ENCODE measurements at regions not wholly inside any gene's neighbourhood (a gene's known extent, or its start where the extent isn't known, plus 50 kb on each side); places are given as distances from the start of the nearest gene placed in this dataset.

DNA sequence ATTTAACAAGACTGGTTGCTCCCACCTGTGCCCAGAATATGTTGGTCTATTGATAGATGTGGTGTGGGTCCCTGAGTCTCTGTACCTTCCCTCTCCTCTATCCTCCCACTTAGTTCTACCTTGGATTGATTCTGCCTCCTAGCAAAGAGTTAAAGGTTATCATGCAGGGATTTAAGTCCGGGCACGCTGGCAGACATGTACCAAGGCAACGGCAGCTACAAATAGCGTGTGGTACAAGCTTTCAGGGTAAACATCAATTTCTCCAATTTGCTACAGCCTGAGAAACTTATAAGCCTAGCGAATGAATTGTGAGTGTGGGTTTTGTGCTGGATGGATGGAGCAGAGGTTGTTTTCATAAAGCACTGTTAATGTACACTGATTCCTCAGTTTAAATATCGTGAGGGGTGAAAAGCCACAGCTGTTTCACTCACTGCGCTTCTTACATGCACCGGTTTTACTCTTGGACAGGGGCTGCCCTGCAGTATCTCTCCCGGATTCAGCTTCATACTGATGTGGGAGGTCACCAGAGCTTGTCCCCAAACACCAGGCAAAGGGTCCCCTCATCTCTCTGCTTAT, 289.8 kb downstream of the ICOS start:
- DNase-seq (no peak), ATAC-seq (no peak)
- no peak for TF ChIP-seq CTCF (IDR thresholded peaks at IDR 0.05 in 4 of 5, conservative IDR thresholded peaks at IDR 0.05 in 1 of 5)
- TF ChIP-seq POLR2A (IDR thresholded peaks at IDR 0.05), result no peak
- intact Hi-C loops (cut with DNase I; ENCODE audit: low total_unique reads), result no loop called here
- Histone ChIP-seq H3K4me3 (no peak overlapping the region), H3K27ac (no peak overlapping the region), H3K27me3 (peaks cover 0 to 3% (median 0%) of the 10 kb centered on the region in 3 donors), H3K36me3 (no peaks in the 10 kb centered on the region), H3K4me1 (no peaks in the 10 kb centered on the region), H3K9me3 (no peaks in the 10 kb centered on the region)
- in situ Hi-C loops (cut with MboI; ENCODE audit: low sequenced_read_pairs in 4 of 4), result no loop called here

GRCh38 chr2:204228169-204228886, 291.8 kb downstream of the ICOS start:
- no peak for ATAC-seq
- Histone ChIP-seq H3K27ac (no peak overlapping the region), H3K27me3 (peaks cover 0 to 3% (median 0%) of the 10 kb centered on the region in 3 donors)

GRCh38 chr2:204234248-204234647, 297.7 kb downstream of the ICOS start:
- intact Hi-C loops (cut with DNase I; ENCODE audit: low total_unique reads), result loop anchor here (5.0 kb wide), 1 partner anchor 382 kb away; no protein-coding TSS in a partner anchor
- no peaks in the 10 kb centered on the region for H3K36me3 ChIP-seq

More at GRCh38 chr2:204228169-204228886, 291.8 kb downstream of the ICOS start:
- Histone ChIP-seq H3K4me1 (no peaks in the 10 kb centered on the region), H3K9me3 (no peaks in the 10 kb centered on the region), H3K4me3 (no peak overlapping the region), H3K36me3 (no peaks in the 10 kb centered on the region)
- intact Hi-C loops (cut with DNase I; ENCODE audit: low total_unique reads), result no loop called here
- in situ Hi-C loops (cut with MboI; ENCODE audit: low sequenced_read_pairs in 4 of 4), result no loop called here
- no peak for DNase-seq
- TF ChIP-seq CTCF (IDR thresholded peaks at IDR 0.05 in 4 of 5, conservative IDR thresholded peaks at IDR 0.05 in 1 of 5) (no peak), POLR2A (IDR thresholded peaks at IDR 0.05) (no peak)

DNA sequence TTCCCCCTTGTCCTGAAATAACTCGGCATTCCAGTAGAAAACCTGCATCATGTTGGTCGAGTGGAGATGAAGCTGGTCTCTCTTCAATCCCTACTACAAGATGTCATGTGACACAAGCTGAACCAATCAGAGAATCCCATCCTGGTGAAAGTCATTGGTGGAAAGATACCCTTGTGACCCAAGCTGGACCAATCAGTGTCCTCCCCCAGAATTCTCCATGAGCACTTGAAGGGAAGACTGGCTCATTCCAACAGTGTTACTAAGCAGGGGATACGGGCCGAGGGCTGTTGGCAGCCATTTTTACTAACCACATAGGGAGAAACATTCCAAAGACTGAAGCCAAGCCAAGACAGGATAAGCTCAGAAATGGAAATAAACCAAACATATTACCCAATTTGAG, 298.3 kb downstream of the ICOS start:
- Histone ChIP-seq H3K4me1 (no peaks in the 10 kb centered on the region), H3K27me3 (no peaks in the 10 kb centered on the region), H3K27ac (no peak overlapping the region), H3K36me3 (no peaks in the 10 kb centered on the region), H3K4me3 (no peak overlapping the region), H3K9me3 (no peaks in the 10 kb centered on the region)
- no peak for TF ChIP-seq CTCF (IDR thresholded peaks at IDR 0.05 in 4 of 5, conservative IDR thresholded peaks at IDR 0.05 in 1 of 5)
- no peak for TF ChIP-seq POLR2A (IDR thresholded peaks at IDR 0.05)
- intact Hi-C loops (cut with DNase I; ENCODE audit: low total_unique reads) (loop anchor here (5.0 kb wide), 1 partner anchor 383 kb away; no protein-coding TSS in a partner anchor), in situ Hi-C loops (cut with MboI; ENCODE audit: low sequenced_read_pairs in 4 of 4) (no loop called here)
- no peak for ATAC-seq
- no peak for DNase-seq

More at GRCh38 chr2:204234248-204234647, 297.7 kb downstream of the ICOS start:
- TF ChIP-seq CTCF (IDR thresholded peaks at IDR 0.05 in 4 of 5, conservative IDR thresholded peaks at IDR 0.05 in 1 of 5) (no peak), POLR2A (IDR thresholded peaks at IDR 0.05) (no peak)
- no peak overlapping the region for H3K27ac ChIP-seq
- no peaks in the 10 kb centered on the region for H3K9me3 ChIP-seq
- no peak overlapping the region for H3K4me3 ChIP-seq
- no peaks in the 10 kb centered on the region for H3K4me1 ChIP-seq
- in situ Hi-C loops (cut with MboI; ENCODE audit: low sequenced_read_pairs in 4 of 4), result no loop called here
- no peaks in the 10 kb centered on the region for H3K27me3 ChIP-seq
- DNase-seq (no peak), ATAC-seq (no peak)
